IMR-90 (cell line): ENCODE measurements at regions not wholly inside any gene's neighbourhood (a gene's known extent, or its start where the extent isn't known, plus 50 kb on each side); places are given as distances from the start of the nearest gene placed in this dataset.

Source experiments
- ATAC-seq: fragments of 200-7000 bp; cut with Tn5 transposase; 2 replicates; pipeline ENCODE4 v1.9.1; 2020; ENCODE audit warnings: low read depth, mild to moderate bottlenecking, moderate library complexity
- BruUV-seq: library from RNA; stranded (reverse); fragments of 400-500 nt; replicated peaks from 2 replicates; lab custom pipeline; 2021; lab: Mats Ljungman, UMichigan
- CTCF ChIA-PET: fragments of 300-600 bp; formaldehyde crosslinking; extraction: SDS; loops from one replicate; lab custom pipeline; 2021; ENCODE audit warnings: antibody characterized with exemption; lab: Yijun Ruan, JAX
- POLR2A ChIA-PET: fragments of 300-600 bp; sonication (Branson Sonifier 250); formaldehyde crosslinking; loops from one replicate; lab custom pipeline; 2022; ENCODE audit warnings: antibody characterized with exemption; ENCODE audit not compliant: unreplicated experiment; lab: Charles Lee
- DNase-seq: peaks from one replicate; pipeline ENCODE4 v3.0.0; 2013
- H2AFZ ChIP-seq: replicated peaks from 2 replicates; pipeline ENCODE3; 2013; ENCODE audit warnings: low read length, mild to moderate bottlenecking; ENCODE audit not compliant: poor library complexity
- H2AK5ac ChIP-seq: 2 replicates; pipeline ENCODE4 v1.6.1; 2013; ENCODE audit warnings: low read depth, low read length, inconsistent platforms
- H2AK9ac ChIP-seq: replicated peaks from 2 replicates; pipeline ENCODE3; 2013; ENCODE audit warnings: mild to moderate bottlenecking, low read depth, low read length, moderate library complexity; ENCODE audit not compliant: poor library complexity
- H2BK120ac ChIP-seq: 2 replicates; pipeline ENCODE4 v1.6.1; 2013; ENCODE audit warnings: low read depth, low read length, inconsistent platforms
- H2BK15ac ChIP-seq: 3 replicates; pipeline ENCODE4 v1.6.1; 2013; ENCODE audit warnings: low read depth, low read length, inconsistent platforms
- H2BK20ac ChIP-seq: 2 replicates; pipeline ENCODE4 v1.6.1; 2013; ENCODE audit warnings: low read depth, mild to moderate bottlenecking, inconsistent platforms, low read length, moderate library complexity
- H2BK5ac ChIP-seq: 2 replicates; pipeline ENCODE4 v1.6.1; 2013; ENCODE audit warnings: mild to moderate bottlenecking, low read depth, low read length, inconsistent platforms; ENCODE audit not compliant: poor library complexity, severe bottlenecking
- H3K14ac ChIP-seq: replicated peaks from 2 replicates; pipeline ENCODE4 v1.6.1; 2013; ENCODE audit warnings: low read depth, low read length, inconsistent platforms
- H3K18ac ChIP-seq: 2 replicates; pipeline ENCODE4 v1.6.1; 2013; ENCODE audit warnings: low read depth, low read length, control low read depth
- H3K23ac ChIP-seq: 2 replicates; pipeline ENCODE4 v1.6.1; 2013; ENCODE audit warnings: low read depth, low read length, inconsistent platforms
- H3K27ac ChIP-seq: 2 replicates; pipeline ENCODE4 v1.5.1; 2013; ENCODE audit warnings: mild to moderate bottlenecking, control low read depth, low read length; ENCODE audit not compliant: insufficient read depth
- H3K27me3 ChIP-seq: 2 replicates; pipeline ENCODE4 v1.6.1; 2013; ENCODE audit warnings: low read length; ENCODE audit not compliant: control insufficient read depth, insufficient read depth
- H3K36me3 ChIP-seq: 2 replicates; pipeline ENCODE4 v1.6.1; 2013; ENCODE audit warnings: low read length, mixed read lengths; ENCODE audit not compliant: control insufficient read depth, insufficient read depth
- H3K4ac ChIP-seq: 2 replicates; pipeline ENCODE4 v1.6.1; 2013; ENCODE audit warnings: low read depth, low read length, inconsistent platforms
- H3K4me1 ChIP-seq: 2 replicates; pipeline ENCODE4 v1.6.1; 2013; ENCODE audit warnings: low read length, mixed read lengths; ENCODE audit not compliant: control insufficient read depth, insufficient read depth
- H3K4me2 ChIP-seq: 2 replicates; pipeline ENCODE4 v1.6.1; 2013; ENCODE audit warnings: low read depth, mild to moderate bottlenecking, control low read depth, low read length, moderate library complexity
- H3K4me3 ChIP-seq: 2 replicates; pipeline ENCODE4 v1.5.1; 2013; ENCODE audit warnings: low read depth, mild to moderate bottlenecking, control low read depth, low read length, moderate library complexity; ENCODE audit not compliant: insufficient read depth
- H3K56ac ChIP-seq: 2 replicates; pipeline ENCODE4 v1.6.1; 2013; ENCODE audit warnings: low read length, inconsistent platforms; ENCODE audit not compliant: insufficient read depth; ENCODE audit errors: extremely low read depth
- H3K79me1 ChIP-seq, 2 experiments: 2 replicates each; pipeline ENCODE4 v1.6.1; 2013; ENCODE audit warnings: low read length in 2 of 2, inconsistent platforms in 1 of 2, low read depth in 1 of 2
- H3K9ac ChIP-seq: 2 replicates; pipeline ENCODE4 v1.6.1; 2013; ENCODE audit warnings: low read depth, low read length, control low read depth
- H3K9me1 ChIP-seq: 2 replicates; pipeline ENCODE4 v1.6.1; 2013; ENCODE audit warnings: low read length, inconsistent platforms; ENCODE audit not compliant: insufficient read depth
- H3K9me3 ChIP-seq: 2 replicates; pipeline ENCODE4 v1.6.1; 2013; ENCODE audit warnings: low read length; ENCODE audit not compliant: control insufficient read depth, insufficient read depth
- H4K20me1 ChIP-seq: 2 replicates; pipeline ENCODE4 v1.6.1; 2013; ENCODE audit warnings: low read length, inconsistent platforms; ENCODE audit not compliant: insufficient read depth
- H4K5ac ChIP-seq: 2 replicates; pipeline ENCODE4 v1.6.1; 2013; ENCODE audit warnings: mild to moderate bottlenecking, low read depth, low read length, control low read depth
- H4K8ac ChIP-seq, 2 experiments: 2 replicates each; pipeline ENCODE4 v1.6.1; 2013; ENCODE audit warnings: low read depth in 2 of 2, low read length in 2 of 2, control low read depth in 1 of 2, inconsistent platforms in 1 of 2
- H4K91ac ChIP-seq: 2 replicates; pipeline ENCODE4 v1.6.1; 2013; ENCODE audit warnings: low read depth, low read length, inconsistent platforms; ENCODE audit not compliant: insufficient read depth
- CHD1 ChIP-seq: IDR thresholded peaks from 2 replicates; pipeline ENCODE4 v1.6.1; 2012; ENCODE audit warnings: low read depth, low read length, improper control_type of control experiment
- FOS ChIP-seq: fragments of 150-350 bp; IDR thresholded peaks from 2 replicates; pipeline ENCODE4 v1.6.1; 2016; ENCODE audit warnings: low read depth, low read length
- WGBS, 2 experiments: methylation state at CpG; one replicate each; pipeline versions ENCODE4 v1.1.5 to v1.1.7; 2013; ENCODE audit warnings: missing lambda C conversion rate in 2 of 2; ENCODE audit not compliant: insufficient read length in 1 of 2; ENCODE audit errors: extremely low coverage in 2 of 2; 5-methylcytosine and 5-hydroxymethylcytosine counted together
- dilution Hi-C: fragments of 300-500 bp; cut with HindIII; formaldehyde crosslinking; loops from one replicate; pipeline ENCODE4 v1.14.3; 2018; ENCODE audit warnings: low sequenced_read_pairs; ENCODE audit not compliant: unreplicated experiment
- in situ Hi-C: fragments of 300-500 bp; cut with MboI; formaldehyde crosslinking; loops from 3 replicates; pipeline ENCODE4 v1.14.3; 2019; ENCODE audit warnings: low sequenced_read_pairs, inconsistent platforms, mixed read lengths
- intact Hi-C: fragments of 100-400 bp; cut with micrococcal nuclease; formaldehyde crosslinking; loops from 2 replicates; pipeline ENCODE4 v1.10.0; 2022

- Histone ChIP-seq H3K27ac (no peak overlapping the region), H3K14ac (no peak overlapping the region), H2AFZ (no peak overlapping the region), H2BK5ac (no peak overlapping the region), H3K36me3 (no peaks in the 10 kb centered on the region), H3K18ac (no peak overlapping the region), H3K9me3 (peaks cover 2% of the 10 kb centered on the region; the same call in 1 of the 2 replicates), H3K79me1 (no peaks in the 10 kb centered on the region), H3K9ac (no peak overlapping the region), H2BK15ac (no peak overlapping the region), H2AK9ac (no peak overlapping the region), H3K4me2 (no peak overlapping the region), H3K27me3 (no peaks in the 10 kb centered on the region), H3K56ac (no peak overlapping the region), H3K4me1 (no peaks in the 10 kb centered on the region), H4K5ac (no peak overlapping the region), H3K23ac (no peak overlapping the region), H4K20me1 (no peaks in the 10 kb centered on the region), H3K4me3 (no peak overlapping the region), H4K91ac (no peak overlapping the region), H2AK5ac (no peak overlapping the region), H3K9me1 (no peaks in the 10 kb centered on the region), H2BK120ac (no peak overlapping the region), H3K4ac (no peak overlapping the region), H2BK20ac (no peak overlapping the region), H4K8ac (no peak overlapping the region)
- intact Hi-C loops (no loop called here), dilution Hi-C loops (no loop called here), in situ Hi-C loops (no loop called here)
- TF ChIP-seq FOS (no peak), CHD1 (no peak)
- no TSS peak for BruUV-seq
- no peak for ATAC-seq
- no CpG with 5 or more reads among the region's 5 CpGs for WGBS, 2 experiments
- ChIA-PET POLR2A (no interaction called here), CTCF (no interaction called here)
- no peak for DNase-seq
These were observed 139.7 kb upstream of the MAF start for GRCh38 chr16:79740252-79740651.
